Esophagus muscularis mucosa (tissue), 3 donors: ENCODE measurements at regions not wholly inside any gene's neighbourhood (a gene's known extent, or its start where the extent isn't known, plus 50 kb on each side); places are given as distances from the start of the nearest gene placed in this dataset.

Source experiments
- CTCF ChIP-seq, 3 experiments: fragments of 200-600 bp in 2 of 3; fragments of 450-650 bp in 1 of 3; sonication (generic) in 2 of 3; IDR thresholded peaks; one replicate each; pipeline ENCODE4 v1.5.1; 2017 to 2019; ENCODE audit warnings: antibody characterized with exemption in 3 of 3, mild to moderate bottlenecking in 2 of 3, moderate library complexity in 1 of 3
- POLR2AphosphoS5 ChIP-seq, 2 donors: sonication (generic); formaldehyde crosslinking; IDR thresholded peaks; one replicate each; pipeline ENCODE4 v1.6.1; 2017; ENCODE audit warnings: antibody characterized with exemption in 2 of 2

GRCh38 chr5:6819521-6819920 is 106.3 kb downstream of the TENT4A start:
- TF ChIP-seq CTCF (IDR thresholded peaks at IDR 0.05) (no peak), POLR2AphosphoS5 (IDR thresholded peaks at IDR 0.05) (no peak)
